GM21360 (cell line): ENCODE measurements at regions not wholly inside any gene's neighbourhood (a gene's known extent, or its start where the extent isn't known, plus 50 kb on each side); places are given as distances from the start of the nearest gene placed in this dataset.
"Not testable (repeated sequence)": the region's sequence is repeated elsewhere in the genome, so short reads cannot be mapped to it uniquely, and the experiment has no call there.

Source experiments
- ATAC-seq: cut with Tn5 transposase; IDR thresholded peaks from one replicate; pipeline ENCODE4 v1.9.1; 2021; ENCODE audit warnings: mild to moderate bottlenecking, moderate library complexity; ENCODE audit not compliant: unreplicated experiment

GRCh38 chr7:138309186-138309585 lies 150.9 kb upstream of the TRIM24 start:
- ATAC-seq: no peak

- ATAC-seq: no peak
Observed at GRCh38 chr7:138313829-138314178, 146.3 kb upstream of the TRIM24 start.

GRCh38 chr7:138316421-138317043 lies 143.5 kb upstream of the TRIM24 start:
- no peak for ATAC-seq

- no peak for ATAC-seq
Observed at GRCh38 chr7:138317044-138317596, 142.9 kb upstream of the TRIM24 start.

- no peak for ATAC-seq
Observed at GRCh38 chr7:138324941-138325340, 135.1 kb upstream of the TRIM24 start.

GRCh38 chr7:138325434-138325833 lies 134.6 kb upstream of the TRIM24 start:
- no peak for ATAC-seq

- ATAC-seq: no peak
Observed at GRCh38 chr7:138328215-138328614, 131.8 kb upstream of the TRIM24 start.

- not testable (repeated sequence) for ATAC-seq
Observed at GRCh38 chr7:138332850-138333249, 127.2 kb upstream of the TRIM24 start.

GRCh38 chr7:138338361-138338760 lies 121.7 kb upstream of the TRIM24 start:
- ATAC-seq: no peak

GRCh38 chr7:138339229-138339628 lies 120.8 kb upstream of the TRIM24 start:
- not testable (repeated sequence) for ATAC-seq

- no peak for ATAC-seq
Observed at GRCh38 chr7:138342990-138343389, 117.1 kb upstream of the TRIM24 start.

- ATAC-seq: no peak
Observed at GRCh38 chr7:138345567-138345966, 114.5 kb upstream of the TRIM24 start.

- no peak for ATAC-seq
Observed at GRCh38 chr7:138346975-138347374, 113.1 kb upstream of the TRIM24 start.

- no peak for ATAC-seq
Observed at GRCh38 chr7:138349841-138350700, 110.0 kb upstream of the TRIM24 start.

- no peak for ATAC-seq
Observed at GRCh38 chr7:138350701-138351357, 109.2 kb upstream of the TRIM24 start.

- no peak for ATAC-seq
Observed at GRCh38 chr7:138352570-138353461, 107.2 kb upstream of the TRIM24 start.

GRCh38 chr7:138354066-138354465 lies 106.0 kb upstream of the TRIM24 start:
- no peak for ATAC-seq

GRCh38 chr7:138355254-138355653 lies 104.8 kb upstream of the TRIM24 start:
- ATAC-seq: no peak

GRCh38 chr7:138358850-138359341 lies 101.2 kb upstream of the TRIM24 start:
- ATAC-seq: no peak

- ATAC-seq: no peak
Observed at GRCh38 chr7:138359870-138360559, 100.0 kb upstream of the TRIM24 start.
